Parathyroid adenoma (tissue), 2 donors: ENCODE measurements at regions not wholly inside any gene's neighbourhood (a gene's known extent, or its start where the extent isn't known, plus 50 kb on each side); places are given as distances from the start of the nearest gene placed in this dataset.

Experiments used
- H2AFZ ChIP-seq: fragments of 300-600 bp; sonication (generic); one replicate; pipeline ENCODE4 v1.7.0; 2017; ENCODE audit warnings: antibody characterized with exemption, mild to moderate bottlenecking
- H3K27ac ChIP-seq: fragments of 300-600 bp; sonication (generic); one replicate; pipeline ENCODE4 v1.7.0; 2017
- H3K27me3 ChIP-seq: fragments of 300-600 bp; sonication (generic); one replicate; pipeline ENCODE4 v1.7.0; 2017; ENCODE audit warnings: low read length; ENCODE audit not compliant: control insufficient read depth, insufficient read depth
- H3K36me3 ChIP-seq: fragments of 300-600 bp; sonication (generic); one replicate; pipeline ENCODE4 v1.7.0; 2017; ENCODE audit warnings: low read length; ENCODE audit not compliant: control insufficient read depth, insufficient read depth
- H3K4me1 ChIP-seq: fragments of 300-600 bp; sonication (generic); one replicate; pipeline ENCODE4 v1.7.0; 2017; ENCODE audit warnings: control low read depth
- H3K4me2 ChIP-seq: fragments of 300-600 bp; sonication (generic); one replicate; pipeline ENCODE4 v1.7.0; 2017; ENCODE audit warnings: low read length
- H3K4me3 ChIP-seq: fragments of 300-600 bp; sonication (generic); one replicate; pipeline ENCODE4 v1.7.0; 2017; ENCODE audit warnings: low read depth, low read length
- H3K79me2 ChIP-seq: fragments of 300-600 bp; sonication (generic); one replicate; pipeline ENCODE4 v1.7.0; 2017; ENCODE audit warnings: control low read depth
- H3K9ac ChIP-seq: fragments of 300-600 bp; sonication (generic); one replicate; pipeline ENCODE4 v1.7.0; 2017; ENCODE audit warnings: mild to moderate bottlenecking
- H3K9me3 ChIP-seq: fragments of 300-600 bp; sonication (generic); one replicate; pipeline ENCODE4 v1.7.0; 2017; ENCODE audit warnings: low read length; ENCODE audit not compliant: control insufficient read depth
- TF ChIP-seq, protein P1 (sequence below): fragments of 300-600 bp; sonication (generic); IDR thresholded peaks from one replicate; pipeline ENCODE4 v1.7.0; 2017; ENCODE audit warnings: antibody characterized with exemption, mild to moderate bottlenecking
- donor health status: primary hyperparathyroidism.

GRCh38 chr2:59787095-59787494, 766.4 kb downstream of the BCL11A start:
- Histone ChIP-seq H3K4me3 (no peak overlapping the region), H3K4me2 (no peak overlapping the region), H3K27ac (no peak overlapping the region), H3K9me3 (no peaks in the 10 kb centered on the region), H3K79me2 (no peaks in the 10 kb centered on the region), H3K9ac (no peak overlapping the region), H3K27me3 (no peaks in the 10 kb centered on the region), H2AFZ (no peak overlapping the region), H3K36me3 (no peaks in the 10 kb centered on the region), H3K4me1 (no peaks in the 10 kb centered on the region)
- TF ChIP-seq, protein P1, sequence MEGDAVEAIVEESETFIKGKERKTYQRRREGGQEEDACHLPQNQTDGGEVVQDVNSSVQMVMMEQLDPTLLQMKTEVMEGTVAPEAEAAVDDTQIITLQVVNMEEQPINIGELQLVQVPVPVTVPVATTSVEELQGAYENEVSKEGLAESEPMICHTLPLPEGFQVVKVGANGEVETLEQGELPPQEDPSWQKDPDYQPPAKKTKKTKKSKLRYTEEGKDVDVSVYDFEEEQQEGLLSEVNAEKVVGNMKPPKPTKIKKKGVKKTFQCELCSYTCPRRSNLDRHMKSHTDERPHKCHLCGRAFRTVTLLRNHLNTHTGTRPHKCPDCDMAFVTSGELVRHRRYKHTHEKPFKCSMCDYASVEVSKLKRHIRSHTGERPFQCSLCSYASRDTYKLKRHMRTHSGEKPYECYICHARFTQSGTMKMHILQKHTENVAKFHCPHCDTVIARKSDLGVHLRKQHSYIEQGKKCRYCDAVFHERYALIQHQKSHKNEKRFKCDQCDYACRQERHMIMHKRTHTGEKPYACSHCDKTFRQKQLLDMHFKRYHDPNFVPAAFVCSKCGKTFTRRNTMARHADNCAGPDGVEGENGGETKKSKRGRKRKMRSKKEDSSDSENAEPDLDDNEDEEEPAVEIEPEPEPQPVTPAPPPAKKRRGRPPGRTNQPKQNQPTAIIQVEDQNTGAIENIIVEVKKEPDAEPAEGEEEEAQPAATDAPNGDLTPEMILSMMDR: no peak

DNA sequence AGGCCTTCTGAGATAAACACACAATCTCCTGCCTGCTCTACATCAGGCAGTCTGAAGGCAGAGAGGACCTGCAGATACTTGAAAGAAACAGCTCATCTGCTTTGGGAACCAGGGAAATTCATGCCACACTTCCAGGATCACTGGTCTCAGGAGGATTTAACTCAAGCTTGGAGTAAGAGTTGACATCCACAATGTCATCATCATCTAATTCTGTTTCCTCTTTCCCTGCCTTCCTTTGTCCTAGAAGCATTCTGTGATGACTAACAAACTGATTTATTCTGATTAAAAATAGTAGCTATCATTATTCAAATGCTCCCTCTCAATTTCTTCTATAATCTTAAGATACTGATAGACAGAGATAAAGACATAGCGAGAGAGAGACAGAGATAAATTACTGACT, 766.8 kb downstream of the BCL11A start:
- Histone ChIP-seq H3K9me3 (no peaks in the 10 kb centered on the region), H3K27me3 (no peaks in the 10 kb centered on the region), H3K36me3 (no peaks in the 10 kb centered on the region), H3K9ac (no peak overlapping the region), H2AFZ (no peak overlapping the region), H3K27ac (no peak overlapping the region), H3K79me2 (no peaks in the 10 kb centered on the region), H3K4me2 (no peak overlapping the region), H3K4me1 (no peaks in the 10 kb centered on the region), H3K4me3 (no peak overlapping the region)
- TF ChIP-seq, protein P1: no peak

- TF ChIP-seq, protein P1: no peak
- no peak overlapping the region for H3K27ac ChIP-seq
- H3K4me1 ChIP-seq: no peaks in the 10 kb centered on the region
- H3K9me3 ChIP-seq: no peaks in the 10 kb centered on the region
- H3K4me3 ChIP-seq: no peak overlapping the region
- no peak overlapping the region for H3K4me2 ChIP-seq
- no peaks in the 10 kb centered on the region for H3K36me3 ChIP-seq
- no peaks in the 10 kb centered on the region for H3K27me3 ChIP-seq
- H2AFZ ChIP-seq: no peak overlapping the region
- H3K9ac ChIP-seq: no peak overlapping the region
- H3K79me2 ChIP-seq: no peaks in the 10 kb centered on the region
Measured at GRCh38 chr2:59779571-59779970, 773.9 kb downstream of the BCL11A start.

GRCh38 chr2:59777120-59777519, 776.3 kb downstream of the BCL11A start:
- H3K36me3 ChIP-seq: no peaks in the 10 kb centered on the region
- no peak overlapping the region for H3K9ac ChIP-seq
- no peaks in the 10 kb centered on the region for H3K27me3 ChIP-seq
- no peak overlapping the region for H3K27ac ChIP-seq
- no peak overlapping the region for H3K4me2 ChIP-seq
- no peaks in the 10 kb centered on the region for H3K4me1 ChIP-seq
- no peaks in the 10 kb centered on the region for H3K9me3 ChIP-seq
- H2AFZ ChIP-seq: no peak overlapping the region
- TF ChIP-seq, protein P1: no peak
- no peak overlapping the region for H3K4me3 ChIP-seq
- H3K79me2 ChIP-seq: no peaks in the 10 kb centered on the region

DNA sequence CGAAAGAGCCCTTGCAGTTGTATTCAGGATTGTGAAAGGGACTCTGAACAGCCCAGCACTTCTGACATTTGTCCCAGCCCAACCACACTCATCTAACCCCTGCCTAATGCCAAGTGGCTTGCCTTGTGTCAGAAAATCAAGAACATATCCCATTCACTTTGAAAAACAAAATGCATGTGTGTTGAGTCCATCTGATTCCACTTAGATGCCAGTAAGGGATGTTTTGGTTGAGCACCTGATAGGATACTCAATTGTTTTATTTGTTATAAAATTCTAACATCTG, 776.8 kb downstream of the BCL11A start:
- Histone ChIP-seq H3K27ac (no peak overlapping the region), H3K4me1 (no peaks in the 10 kb centered on the region), H3K27me3 (no peaks in the 10 kb centered on the region), H3K9me3 (no peaks in the 10 kb centered on the region), H3K4me3 (no peak overlapping the region), H3K4me2 (no peak overlapping the region), H3K36me3 (no peaks in the 10 kb centered on the region), H2AFZ (no peak overlapping the region), H3K79me2 (no peaks in the 10 kb centered on the region), H3K9ac (no peak overlapping the region)
- TF ChIP-seq, protein P1: no peak
